ENCODE measurements at regions not wholly inside any gene's neighbourhood (a gene's known extent, or its start where the extent isn't known, plus 50 kb on each side); places are given as distances from the start of the nearest gene placed in this dataset.
"Not testable (repeated sequence)": the region's sequence is repeated elsewhere in the genome, so short reads cannot be mapped to it uniquely, and the experiment has no call there.

DNA sequence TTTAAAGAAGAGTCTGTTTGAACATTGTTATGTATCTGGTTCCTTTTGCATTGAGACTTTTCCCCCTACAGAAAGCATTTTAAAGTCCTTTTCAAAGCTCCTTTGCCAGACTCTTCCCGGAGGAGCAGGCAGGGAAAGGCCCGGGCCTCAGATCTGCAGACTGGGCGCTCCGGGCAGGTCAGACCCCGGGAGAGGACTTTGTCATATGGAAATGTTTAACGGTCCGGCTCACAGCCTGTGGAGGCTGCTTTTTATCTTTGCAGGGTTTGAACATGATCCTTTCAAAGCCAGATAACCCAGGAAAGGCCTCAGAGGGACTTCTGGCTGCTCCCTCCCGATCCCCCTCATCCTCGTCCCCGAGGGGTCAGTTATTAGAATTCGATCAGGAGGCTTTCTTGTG is 82.1 kb upstream of the IRX2 start:
- no peak for DNase-seq

DNA sequence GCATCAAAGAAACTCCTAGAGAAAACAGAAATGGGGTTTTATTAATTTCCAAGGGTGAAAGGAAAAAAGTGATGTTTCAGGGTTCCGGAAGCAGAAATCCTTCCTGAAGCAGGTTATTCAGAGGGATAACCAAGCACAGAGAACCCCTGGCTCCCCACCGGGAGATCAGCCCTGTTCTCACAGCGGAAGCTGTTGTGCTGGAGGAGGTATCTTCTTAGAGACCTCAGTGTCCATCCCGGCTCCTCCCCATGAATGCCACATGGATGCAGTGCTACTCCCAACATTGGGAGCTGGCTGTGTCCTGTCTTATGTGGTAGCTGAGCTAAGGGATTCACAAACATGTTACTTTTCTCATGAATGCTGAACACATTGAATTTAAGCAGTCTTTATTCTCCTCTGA is 80.9 kb upstream of the IRX2 start:
- no peak for DNase-seq

DNA sequence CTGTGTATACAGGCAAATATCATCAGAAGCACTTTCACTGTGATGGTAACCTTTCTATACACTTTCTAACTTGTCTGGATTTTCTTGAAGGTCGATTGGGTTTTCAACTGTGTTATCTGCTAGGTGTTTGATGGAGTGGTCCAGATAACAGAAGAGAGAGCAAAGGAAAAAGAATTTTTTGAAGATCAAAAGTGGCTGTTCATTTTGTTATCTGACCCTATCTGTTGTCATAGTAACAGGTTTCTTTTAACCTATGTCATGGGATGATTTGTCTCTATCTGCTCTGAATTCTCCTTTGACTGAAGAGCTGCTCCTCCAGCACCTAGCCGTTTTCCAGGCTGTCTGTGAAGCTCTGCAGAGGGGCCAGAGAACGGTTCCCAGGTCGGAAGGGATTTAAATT is 77.8 kb upstream of the IRX2 start:
- no peak for DNase-seq

DNA sequence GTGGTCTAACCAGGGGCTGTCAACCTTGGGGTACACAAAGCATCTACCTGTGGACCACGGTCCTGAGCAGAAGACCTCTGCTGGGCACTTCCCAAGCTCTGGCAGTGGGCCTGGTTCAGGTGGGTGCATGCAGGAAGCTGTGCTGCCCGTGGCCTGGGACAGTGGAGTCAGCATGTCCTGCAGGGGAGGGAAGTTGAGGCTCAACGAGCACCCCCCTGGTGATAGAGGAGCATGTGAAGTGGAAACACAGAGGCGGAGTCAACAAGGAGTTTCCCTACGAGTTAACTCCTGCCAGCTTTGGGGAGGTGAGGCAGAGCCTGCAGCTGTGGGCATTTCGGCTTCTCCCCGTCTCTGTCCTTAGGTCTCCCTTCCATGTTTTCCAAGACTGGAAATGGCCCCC is 67.5 kb upstream of the IRX2 start:
- no peak for DNase-seq

DNA sequence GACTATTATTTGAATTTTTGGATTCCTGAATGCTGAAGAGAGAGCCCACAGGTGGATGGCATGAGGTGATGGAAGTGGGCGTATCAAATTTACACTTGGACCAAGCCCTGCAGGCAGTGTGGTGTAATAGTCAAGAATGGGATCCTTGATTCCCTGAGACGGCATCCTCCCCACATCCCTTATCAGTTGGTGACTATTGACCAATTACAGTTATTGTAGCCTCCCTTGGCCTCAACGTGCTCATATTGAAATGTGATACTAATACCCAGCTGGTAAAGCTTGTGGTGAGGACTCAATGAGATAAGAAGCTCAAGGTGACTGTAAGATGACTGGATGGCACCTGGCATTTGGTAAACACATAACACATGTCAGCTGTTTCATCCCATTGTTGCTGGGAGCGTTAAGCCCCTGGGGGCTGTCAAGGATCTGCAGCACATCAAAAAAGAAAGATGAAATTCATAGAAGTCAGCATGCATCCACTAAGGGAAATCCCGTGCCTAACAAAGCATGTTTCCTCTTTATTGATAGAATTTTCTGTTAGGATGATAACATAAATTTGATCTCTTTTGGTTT is 65.6 kb upstream of the IRX2 start:
- no peak for DNase-seq

DNA sequence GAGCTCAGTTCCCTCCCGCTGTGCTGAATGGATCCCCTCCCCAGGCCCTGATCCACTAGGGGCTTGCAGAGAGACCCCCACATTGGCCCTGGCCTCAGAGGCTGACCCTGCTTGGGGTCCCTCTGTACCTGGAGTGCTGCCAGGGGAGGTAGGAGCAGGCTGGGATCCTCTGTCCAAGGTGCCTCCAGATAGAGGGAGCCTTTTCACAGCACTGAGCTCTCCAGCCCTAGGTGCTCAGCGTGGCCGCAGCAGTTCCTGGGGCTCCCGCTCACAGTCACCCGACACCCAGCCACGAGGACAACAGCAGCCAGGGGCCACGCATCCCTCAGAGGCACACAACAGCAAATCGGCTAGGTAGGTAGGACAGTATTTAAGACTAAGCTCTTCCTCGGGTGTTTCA is 62.2 kb upstream of the IRX2 start:
- no peak for DNase-seq

DNA sequence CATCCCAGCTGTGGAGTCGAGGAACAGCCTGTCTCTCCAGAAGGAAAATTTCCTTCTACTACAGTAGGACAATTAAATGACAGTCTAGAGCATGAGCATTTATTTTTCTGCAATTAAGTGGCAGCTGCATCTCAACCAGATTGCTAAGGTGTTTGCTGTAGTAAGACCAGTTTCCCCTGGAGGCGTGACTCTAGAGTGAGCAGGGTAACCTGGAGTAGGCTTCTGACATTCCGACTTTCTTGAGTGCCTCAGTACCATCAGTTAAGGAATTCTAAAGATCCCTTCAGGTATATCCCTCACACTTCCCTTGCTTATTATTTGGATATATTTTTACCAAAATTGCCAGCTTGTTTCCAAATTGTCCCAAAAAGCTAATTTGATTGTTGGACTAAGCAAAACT is 59.2 kb upstream of the IRX2 start:
- no peak for DNase-seq

DNA sequence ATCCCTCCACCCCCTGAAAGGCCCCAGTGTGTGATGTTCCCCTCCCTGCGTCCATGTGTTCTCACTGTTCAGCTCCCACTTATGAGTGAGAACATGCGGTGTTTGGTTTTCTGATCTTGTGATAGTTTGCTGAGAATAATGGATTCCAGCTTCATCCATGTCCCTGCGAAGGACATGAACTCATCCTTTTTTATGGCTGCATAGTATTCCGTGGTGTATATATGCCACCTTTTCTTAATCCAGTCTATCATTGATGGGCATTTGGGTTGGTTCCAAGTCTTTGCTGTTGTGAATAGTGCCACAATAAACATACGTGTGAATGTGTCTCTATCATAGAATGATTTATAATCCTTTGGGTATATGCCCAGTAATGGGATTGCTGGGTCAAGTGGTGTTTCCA is 55.8 kb upstream of the IRX2 start:
- not testable (repeated sequence) for DNase-seq

DNA sequence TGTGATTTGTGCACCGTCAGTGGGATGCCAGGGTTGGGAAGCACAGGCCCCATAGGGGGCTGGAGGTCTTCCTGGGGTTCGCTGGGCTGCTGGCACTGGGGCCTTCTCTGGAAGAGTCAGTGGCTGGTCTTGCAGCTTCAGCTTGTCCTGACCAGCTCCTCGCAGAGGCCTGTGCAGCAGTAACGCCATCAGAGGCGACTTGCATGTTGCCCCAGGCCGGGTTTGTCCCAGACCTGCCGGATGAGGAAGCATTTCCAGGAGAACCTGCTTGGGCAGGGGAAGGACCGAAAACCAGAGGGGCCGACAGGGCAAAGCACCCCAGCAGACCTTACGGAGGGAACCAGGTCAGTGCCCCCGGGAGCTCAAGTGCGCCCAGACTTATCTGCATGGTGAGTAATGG is 54.7 kb upstream of the IRX2 start:
- DNase-seq, result no peak

DNA sequence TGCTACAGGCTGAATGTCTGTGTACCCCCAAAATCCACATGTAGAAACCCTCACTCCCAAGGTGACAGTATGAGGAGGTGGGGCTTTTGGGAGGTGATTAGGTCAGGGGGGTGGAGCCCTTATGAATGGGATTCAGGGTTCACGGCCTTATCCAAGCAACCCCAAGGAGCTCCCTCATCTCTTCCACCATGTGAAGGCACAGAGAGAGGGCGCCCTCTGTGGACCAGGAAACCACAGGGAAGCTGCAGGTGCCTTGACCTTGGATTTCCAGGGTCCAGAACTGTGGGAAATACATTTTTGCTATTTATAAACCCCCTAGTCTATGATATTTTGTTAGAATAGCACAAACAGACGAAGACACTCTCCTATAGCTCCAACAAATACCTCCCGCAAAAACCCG is 53.6 kb upstream of the IRX2 start:
- DNase-seq, result no peak

DNA sequence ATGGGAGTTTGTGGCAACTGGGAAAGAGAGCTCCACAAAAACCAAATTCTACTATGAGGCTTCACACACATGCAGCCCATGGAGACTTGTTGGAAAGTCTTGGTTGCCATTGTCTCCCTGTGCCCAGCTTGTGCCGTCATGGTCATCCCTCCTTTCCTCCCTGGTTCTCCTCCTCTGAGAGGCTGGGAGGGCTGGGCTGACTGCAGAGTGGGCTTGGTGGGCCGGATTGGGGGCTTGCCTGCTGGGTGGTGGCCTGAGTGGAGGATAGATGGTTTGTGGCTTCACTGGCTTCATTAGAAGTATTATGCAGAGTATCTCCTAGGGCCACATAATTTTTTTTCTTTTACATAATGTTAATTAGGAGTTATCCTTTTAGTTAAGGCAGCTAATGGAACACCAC is 52.3 kb upstream of the IRX2 start:
- DNase-seq, result no peak

DNA sequence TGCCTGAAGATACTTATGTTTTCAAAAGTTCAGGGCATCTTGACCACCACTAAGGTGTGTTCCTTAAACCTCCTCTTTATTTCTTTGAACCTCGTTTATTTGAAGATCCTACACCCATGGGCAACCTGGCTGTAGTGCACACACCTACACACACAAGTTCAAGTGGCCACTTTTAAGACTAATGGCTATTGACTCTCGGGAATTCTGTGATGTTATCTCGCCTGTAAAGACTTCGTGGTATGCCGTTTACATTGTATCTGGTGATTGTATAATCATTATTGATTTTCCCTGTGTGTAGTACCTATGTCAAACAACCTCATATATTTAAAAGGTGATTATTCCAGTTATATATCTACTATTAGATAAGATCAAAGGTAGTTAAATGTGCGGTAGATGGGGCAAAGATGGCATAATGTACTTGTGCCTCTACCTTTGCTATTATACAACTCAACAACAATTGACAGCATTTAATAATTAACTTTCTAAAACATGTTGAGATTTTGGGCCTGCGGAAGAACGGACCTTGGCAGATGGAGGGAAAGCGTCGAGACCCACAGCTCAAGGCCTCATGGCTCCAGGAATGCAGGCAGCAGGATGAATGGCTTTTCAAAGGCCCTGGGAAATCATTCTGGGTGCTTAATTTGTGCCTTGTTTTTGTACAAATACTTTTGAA is 51.4 kb upstream of the IRX2 start:
- DNase-seq, result no peak

DNA sequence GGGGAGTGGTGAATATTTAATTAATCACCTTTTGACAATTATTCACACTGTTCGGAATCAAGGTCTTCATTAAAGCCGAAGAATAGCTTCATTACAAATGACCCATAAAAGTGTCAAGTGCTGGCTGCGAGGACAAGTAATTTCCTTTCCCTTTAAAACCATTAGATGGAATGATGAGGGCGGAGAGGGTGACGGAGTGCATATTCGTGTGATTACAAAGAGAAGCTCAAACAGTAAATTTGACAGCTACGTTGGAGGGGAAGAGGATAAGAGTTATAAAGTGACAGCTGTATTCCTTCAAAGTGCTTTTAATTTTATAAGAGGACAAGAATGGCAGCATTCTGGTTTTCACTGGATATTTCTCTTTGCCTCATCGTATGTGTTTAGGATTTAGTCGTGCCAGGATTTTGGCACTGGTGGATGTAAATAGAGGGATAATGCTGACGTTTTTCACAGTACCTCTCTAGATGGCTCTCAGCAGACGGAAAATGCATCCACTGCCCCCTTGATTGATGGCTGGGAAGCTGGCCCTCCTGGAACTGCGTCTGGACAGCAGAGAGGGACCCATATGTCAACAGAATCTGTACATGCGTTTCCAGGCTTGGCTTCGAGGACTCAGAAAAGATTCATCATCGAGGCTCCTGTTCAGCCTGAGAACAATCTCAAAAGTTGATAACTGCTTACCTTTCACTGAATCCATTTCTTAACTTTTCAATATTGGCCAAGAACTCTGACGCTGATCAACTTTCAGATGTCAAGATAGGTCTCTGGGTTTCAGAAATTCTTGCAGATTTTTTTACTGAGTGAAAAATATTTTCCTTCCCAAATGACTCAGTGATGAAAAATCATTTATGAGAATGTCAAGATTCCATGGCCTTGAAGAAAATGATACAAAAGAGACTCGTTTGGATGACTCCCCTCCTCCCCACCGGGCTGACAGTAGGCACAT is 50.4 kb upstream of the IRX2 start:
- no peak for DNase-seq

Data from NCI-H69 (cell line).